ENCODE measurements at regions not wholly inside any gene's neighbourhood (a gene's known extent, or its start where the extent isn't known, plus 50 kb on each side); places are given as distances from the start of the nearest gene placed in this dataset.
"Not testable (repeated sequence)": the region's sequence is repeated elsewhere in the genome, so short reads cannot be mapped to it uniquely, and the experiment has no call there.

GRCh38 chr1:234779600-234779999, 169.6 kb upstream of the IRF2BP2 start:
- not testable (repeated sequence) for TF ChIP-seq POLR2A (IDR thresholded peaks at IDR 0.05; ENCODE audit: low read depth, low read length); TAF1 (IDR thresholded peaks at IDR 0.05; ENCODE audit: borderline replicate concordance, low read depth, low read length)
